T-cell (primary cell): ENCODE measurements at regions not wholly inside any gene's neighbourhood (a gene's known extent, or its start where the extent isn't known, plus 50 kb on each side); places are given as distances from the start of the nearest gene placed in this dataset.
"Not testable (repeated sequence)": the region's sequence is repeated elsewhere in the genome, so short reads cannot be mapped to it uniquely, and the experiment has no call there.

Source experiments
- ATAC-seq, 4 experiments: fragments of 200-7000 bp in 3 of 4; fragments of 150-1000 bp in 1 of 4; cut with Tn5 transposase; replicated peaks in 1 of 4; 1 replicate in 3 of 4; 2 replicates in 1 of 4; pipeline ENCODE4 v1.10.0; 2021; ENCODE audit warnings: moderate library complexity in 3 of 4, mild to moderate bottlenecking in 2 of 4, moderate number of reproducible peaks in 1 of 4
- CTCF ChIA-PET, 2 donors: fragments of 300-600 bp; sonication (Branson Sonifier 250); formaldehyde crosslinking; loops; one replicate each; lab custom pipeline; 2022; ENCODE audit warnings: antibody characterized with exemption in 2 of 2; lab: Charles Lee
- POLR2A ChIA-PET, 2 donors: fragments of 300-600 bp; sonication (Branson Sonifier 250); formaldehyde crosslinking; loops; one replicate each; lab custom pipeline; 2022; ENCODE audit warnings: antibody characterized with exemption in 2 of 2; lab: Charles Lee
- DNase-seq, 35 experiments: peaks; one replicate each; pipeline versions ENCODE4 v3.0.0 to v3.0.0-alpha.2; 2013 to 2023
- H3K27ac ChIP-seq: one replicate; pipeline ENCODE4 v1.5.1; 2013; ENCODE audit warnings: low read length
- H3K27me3 ChIP-seq, 2 experiments: replicated peaks in 1 of 2; 1 replicate in 1 of 2; 2 replicates in 1 of 2; pipeline versions ENCODE4 v1.6.1 to v1.7.0; 2013; ENCODE audit warnings: low read length in 1 of 2, mixed read lengths in 1 of 2; ENCODE audit not compliant: control insufficient read depth in 2 of 2, insufficient read depth in 2 of 2; ENCODE audit errors: extremely low read depth in 1 of 2
- H3K36me3 ChIP-seq, 2 donors: 1 replicate in 1 of 2; 2 replicates in 1 of 2; pipeline versions ENCODE4 v1.6.1 to v1.7.0; 2013; ENCODE audit warnings: low read length in 1 of 2; ENCODE audit not compliant: control insufficient read depth in 2 of 2, insufficient read depth in 1 of 2; ENCODE audit errors: extremely low read depth in 1 of 2
- H3K4me1 ChIP-seq, 2 experiments: 1 replicate in 1 of 2; 2 replicates in 1 of 2; pipeline versions ENCODE4 v1.6.1 to v1.7.0; 2013; ENCODE audit warnings: low read length in 2 of 2, mixed read lengths in 1 of 2; ENCODE audit not compliant: insufficient read depth in 2 of 2, control insufficient read depth in 1 of 2; ENCODE audit errors: extremely low read depth in 1 of 2
- H3K4me3 ChIP-seq, 2 donors: 1 replicate in 1 of 2; 2 replicates in 1 of 2; pipeline versions ENCODE4 v1.5.1 to v1.7.0; 2013; ENCODE audit warnings: mild to moderate bottlenecking in 2 of 2, low read length in 1 of 2, moderate library complexity in 1 of 2; ENCODE audit not compliant: control insufficient read depth in 1 of 2; ENCODE audit errors: extremely low read depth in 1 of 2
- H3K9me3 ChIP-seq: 2 replicates; pipeline ENCODE4 v1.7.0; 2013
- H3K27ac Mint-ChIP-seq, 2 donors: one replicate each; pipeline ENCODE4 v1.8.0; 2020 to 2021; ENCODE audit warnings: mild to moderate bottlenecking in 2 of 2, mixed read lengths in 2 of 2
- H3K27me3 Mint-ChIP-seq, 2 donors: one replicate each; pipeline ENCODE4 v1.8.0; 2021 to 2022; ENCODE audit warnings: mixed read lengths in 2 of 2
- H3K36me3 Mint-ChIP-seq: one replicate; pipeline ENCODE4 v1.8.0; 2021; ENCODE audit warnings: mixed read lengths
- H3K4me1 Mint-ChIP-seq, 3 donors: one replicate each; pipeline ENCODE4 v1.8.0; 2020 to 2022; ENCODE audit warnings: mixed read lengths in 3 of 3, mild to moderate bottlenecking in 1 of 3
- H3K4me3 Mint-ChIP-seq, 3 donors: one replicate each; pipeline ENCODE4 v1.8.0; 2020 to 2022; ENCODE audit warnings: mild to moderate bottlenecking in 3 of 3, mixed read lengths in 3 of 3, moderate library complexity in 3 of 3
- H3K9me3 Mint-ChIP-seq, 3 donors: one replicate each; pipeline ENCODE4 v1.8.0; 2020 to 2022; ENCODE audit warnings: mixed read lengths in 3 of 3
- WGBS: methylation state at CpG from one replicate; pipeline ENCODE4 v1.1.5; 2013; ENCODE audit warnings: missing lambda C conversion rate; ENCODE audit not compliant: insufficient coverage; 5-methylcytosine and 5-hydroxymethylcytosine counted together

DNA sequence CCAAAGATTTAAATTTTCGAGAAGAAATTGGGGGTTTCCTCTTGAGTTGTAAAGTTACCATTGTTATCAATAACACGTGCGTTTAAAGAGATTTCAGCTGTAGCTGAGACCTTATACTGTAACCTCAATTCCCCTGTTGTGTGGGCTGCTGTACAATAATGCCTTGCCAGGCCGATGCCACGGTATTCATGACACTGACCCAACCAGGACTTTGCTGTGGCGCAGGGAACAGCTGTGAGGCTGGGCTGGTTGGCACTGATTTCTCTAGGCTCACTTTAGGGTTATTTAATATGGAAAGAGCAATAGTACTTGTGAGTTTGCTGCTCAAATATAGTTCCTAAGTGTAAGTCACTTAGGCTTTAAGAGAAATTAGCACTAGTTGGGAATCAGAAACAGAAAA, 744.2 kb downstream of the CDY1 start:
- POLR2A ChIA-PET, H3K9me3 ChIP-seq, DNase-seq, H3K4me3 Mint-ChIP-seq, H3K36me3 ChIP-seq, H3K27ac ChIP-seq, CTCF ChIA-PET, ATAC-seq, H3K27me3 ChIP-seq, H3K4me3 ChIP-seq, H3K36me3 Mint-ChIP-seq, H3K4me1 ChIP-seq, H3K27ac Mint-ChIP-seq, H3K9me3 Mint-ChIP-seq, H3K27me3 Mint-ChIP-seq, H3K4me1 Mint-ChIP-seq: not testable (repeated sequence)
- WGBS = no CpG with 5 or more reads among the region's 6 CpGs

GRCh38 chrY:26372480-26372879, 750.6 kb downstream of the CDY1 start:
- H3K9me3 Mint-ChIP-seq, H3K27ac Mint-ChIP-seq, H3K4me1 ChIP-seq, H3K4me3 ChIP-seq, H3K27ac ChIP-seq, H3K9me3 ChIP-seq, ATAC-seq, DNase-seq, H3K4me3 Mint-ChIP-seq, H3K27me3 ChIP-seq, H3K36me3 Mint-ChIP-seq, CTCF ChIA-PET, H3K27me3 Mint-ChIP-seq, POLR2A ChIA-PET, H3K4me1 Mint-ChIP-seq, H3K36me3 ChIP-seq: not testable (repeated sequence)
- WGBS = no CpG with 5 or more reads among the region's 1 CpG

GRCh38 chrY:26408671-26409328, 786.9 kb downstream of the CDY1 start:
- Histone ChIP-seq H3K27me3 (no peaks in the 10 kb centered on the region), H3K9me3 (no peaks in the 10 kb centered on the region), H3K4me1 (no peaks in the 10 kb centered on the region), H3K36me3 (no peaks in the 10 kb centered on the region), H3K27ac (no peak overlapping the region), H3K4me3 (no peak overlapping the region)
- ATAC-seq (peak in 1 of 4 experiments; percentile 39), DNase-seq (peak in 1 of 35 experiments; percentile 7)
- H3K27me3 Mint-ChIP-seq = no peaks in the 10 kb centered on the region
- H3K27ac Mint-ChIP-seq = no peak overlapping the region
- peaks cover 0 to 7% (median 0%) of the 10 kb centered on the region in 3 donors for H3K9me3 Mint-ChIP-seq
- POLR2A ChIA-PET = no interaction called here
- 84% methylated on average over 24 of the region's 39 CpGs for WGBS
- H3K4me3 Mint-ChIP-seq = no peak overlapping the region
- CTCF ChIA-PET = no interaction called here
- H3K4me1 Mint-ChIP-seq = no peaks in the 10 kb centered on the region
- no peaks in the 10 kb centered on the region for H3K36me3 Mint-ChIP-seq

GRCh38 chrY:26409329-26409712, 787.4 kb downstream of the CDY1 start:
- Mint-ChIP-seq H3K36me3 (no peaks in the 10 kb centered on the region), H3K4me3 (no peak overlapping the region), H3K9me3 (peaks cover 0 to 7% (median 0%) of the 10 kb centered on the region in 3 donors), H3K27me3 (no peaks in the 10 kb centered on the region), H3K27ac (no peak overlapping the region), H3K4me1 (no peaks in the 10 kb centered on the region)
- H3K27me3 ChIP-seq = no peaks in the 10 kb centered on the region
- ChIA-PET CTCF (no interaction called here), POLR2A (no interaction called here)
- no peaks in the 10 kb centered on the region for H3K36me3 ChIP-seq
- H3K4me3 ChIP-seq = no peak overlapping the region
- no peaks in the 10 kb centered on the region for H3K9me3 ChIP-seq
- ATAC-seq (no peak), DNase-seq (no peak)
- H3K4me1 ChIP-seq = no peaks in the 10 kb centered on the region
- H3K27ac ChIP-seq = no peak overlapping the region
- WGBS = 91% methylated on average over 16 of the region's 27 CpGs
